AG20443 (cell line): ENCODE measurements at regions not wholly inside any gene's neighbourhood (a gene's known extent, or its start where the extent isn't known, plus 50 kb on each side); places are given as distances from the start of the nearest gene placed in this dataset.
A peak's percentile ranks its signal among the peaks of the same experiment; 100 is the strongest.
"Not testable (repeated sequence)": the region's sequence is repeated elsewhere in the genome, so short reads cannot be mapped to it uniquely, and the experiment has no call there.

Source experiments
- DNase-seq: peaks from one replicate; pipeline ENCODE4 v3.0.0; 2012; ENCODE audit warnings: low spot score, mixed read lengths

DNA sequence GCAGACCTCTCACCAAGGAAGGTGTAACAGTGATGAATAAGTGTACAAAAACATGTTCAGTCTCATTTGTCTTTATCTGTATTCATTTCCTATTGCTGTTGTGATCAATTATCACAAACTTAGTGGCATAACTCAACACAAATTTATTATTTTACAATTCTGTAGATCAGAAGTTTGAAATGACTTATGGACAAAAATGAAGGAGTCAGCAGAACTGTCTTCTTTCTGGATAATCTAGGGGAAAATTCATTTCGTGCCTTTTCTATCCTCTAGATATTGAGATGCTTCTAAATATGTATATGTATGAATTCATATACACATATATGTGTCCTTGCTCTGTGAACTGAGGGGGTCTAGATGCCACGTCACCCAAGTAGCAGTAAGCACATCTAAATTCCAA lies 663.1 kb upstream of the MARCKS start:
- no peak for DNase-seq

DNA sequence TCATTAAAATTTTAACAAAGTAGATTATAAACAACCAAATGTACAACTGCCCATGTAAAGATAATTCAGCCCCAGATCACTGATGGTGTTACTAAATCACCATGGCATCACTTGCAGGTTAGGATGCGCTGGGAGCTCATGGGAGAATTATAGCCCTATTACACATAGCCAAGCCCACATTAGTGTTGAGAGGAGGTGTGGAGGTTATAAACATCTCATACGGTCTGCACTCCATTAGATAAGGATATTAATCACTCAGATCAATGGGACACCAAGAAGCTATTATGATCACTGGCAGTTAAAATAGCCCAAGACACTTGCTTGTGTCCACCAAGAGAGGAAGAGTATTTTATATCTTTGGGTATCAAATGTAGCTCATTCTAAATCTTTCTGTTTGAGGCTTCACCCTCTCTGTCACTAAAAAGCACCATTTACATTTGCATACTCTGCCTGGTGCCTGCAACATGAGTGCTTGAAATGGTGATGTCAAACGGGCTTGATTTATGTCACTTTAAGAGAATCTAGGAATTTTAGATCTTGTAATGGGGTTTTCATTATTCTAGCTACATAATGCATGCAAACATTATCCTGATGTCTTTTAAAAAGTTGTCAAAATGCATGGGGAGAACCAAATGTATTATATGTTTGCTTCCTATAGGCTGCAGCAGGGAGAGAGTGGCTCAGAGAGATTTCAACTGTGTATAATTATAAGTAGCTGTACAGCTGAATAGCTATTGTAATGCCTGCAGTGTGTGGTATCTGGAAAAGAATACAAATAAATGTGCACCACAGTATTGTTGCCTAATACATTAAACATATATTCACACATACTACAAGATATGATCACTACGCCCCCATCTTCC lies 654.1 kb upstream of the MARCKS start:
- no peak for DNase-seq

DNA sequence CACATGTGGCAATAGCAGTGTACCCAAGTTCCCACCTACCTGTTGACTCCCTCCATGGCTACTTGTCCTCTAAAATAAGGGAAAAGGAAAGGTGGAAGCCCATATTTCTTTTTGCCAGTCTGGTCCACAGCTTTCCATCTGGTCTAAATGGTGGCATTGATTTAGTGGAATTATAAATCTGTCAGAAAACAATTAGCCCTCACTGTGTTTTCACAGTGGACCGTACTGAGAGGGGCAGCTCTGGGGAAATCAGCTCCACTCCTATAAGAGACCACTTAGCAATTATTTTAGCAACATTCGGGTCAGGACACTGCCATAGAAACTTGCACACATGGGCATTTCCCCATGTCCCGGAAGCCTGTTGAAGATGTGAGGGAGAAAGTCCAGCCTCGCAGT lies 653.4 kb upstream of the MARCKS start:
- no peak for DNase-seq

- no peak for DNase-seq
These were observed 651.6 kb upstream of the MARCKS start for GRCh38 chr6:113205553-113205952.

DNA sequence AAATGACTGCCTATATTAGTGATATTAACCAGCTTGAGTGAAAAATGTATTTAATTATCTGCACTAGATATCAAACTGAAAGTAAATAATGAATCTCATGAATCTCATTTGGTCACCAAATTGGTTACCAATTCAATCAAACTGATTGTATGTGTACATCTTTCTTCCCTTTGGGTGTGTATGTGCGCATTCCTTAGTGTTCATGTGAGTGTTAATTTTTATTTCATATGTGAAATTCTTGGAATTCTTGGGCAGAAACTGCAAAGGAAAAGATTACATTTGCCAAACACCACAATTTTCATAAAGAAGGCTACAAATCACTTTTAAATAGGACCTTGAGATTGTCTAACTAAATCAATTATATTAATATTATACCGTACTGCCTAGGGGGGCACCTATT lies 648.4 kb upstream of the MARCKS start:
- DNase-seq, result no peak

- DNase-seq, result no peak
These were observed 647.8 kb upstream of the MARCKS start for GRCh38 chr6:113209315-113209714.

- DNase-seq, result no peak
These were observed 646.0 kb upstream of the MARCKS start for GRCh38 chr6:113211170-113211569.

- DNase-seq, result no peak
These were observed 637.4 kb upstream of the MARCKS start for GRCh38 chr6:113219783-113220182.

DNA sequence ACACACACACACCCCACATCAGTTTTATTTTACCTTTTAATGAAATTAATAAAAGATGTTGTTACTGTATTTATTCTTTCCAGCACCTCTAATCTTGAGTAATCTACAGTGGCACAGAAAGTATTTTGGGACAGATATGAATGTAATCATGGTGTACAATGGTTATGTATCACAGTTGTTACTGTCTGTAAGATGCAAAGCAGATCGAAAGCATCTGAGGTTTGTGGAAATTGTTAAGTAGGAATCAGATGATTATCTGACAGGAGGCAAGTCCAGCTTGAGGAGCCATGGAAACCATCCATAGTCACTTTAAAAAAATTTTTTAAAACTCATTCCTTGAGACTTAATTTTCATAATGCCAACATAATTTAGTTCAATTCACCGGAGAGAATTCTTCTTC lies 636.3 kb upstream of the MARCKS start:
- no peak for DNase-seq

- DNase-seq, result no peak
These were observed 635.3 kb upstream of the MARCKS start for GRCh38 chr6:113221850-113222249.

DNA sequence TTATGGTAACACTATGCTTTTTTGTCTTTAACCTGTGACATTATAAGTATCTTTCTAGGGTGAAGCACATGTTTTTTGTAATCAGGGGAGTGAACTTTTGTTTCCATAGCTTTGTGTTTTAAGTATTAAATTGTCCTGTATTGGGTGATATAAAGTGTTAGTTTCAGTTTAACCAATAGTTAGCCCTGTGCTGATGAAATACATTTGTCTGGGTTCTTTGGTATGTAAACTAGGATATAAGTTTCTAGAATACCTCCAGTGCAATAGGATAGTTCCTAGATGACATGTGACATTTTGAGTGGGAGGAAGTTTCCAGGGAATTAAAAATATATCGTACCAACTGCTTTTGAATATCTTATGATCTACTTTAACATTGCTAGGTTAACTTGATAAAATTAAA lies 611.0 kb upstream of the MARCKS start:
- no peak for DNase-seq

DNA sequence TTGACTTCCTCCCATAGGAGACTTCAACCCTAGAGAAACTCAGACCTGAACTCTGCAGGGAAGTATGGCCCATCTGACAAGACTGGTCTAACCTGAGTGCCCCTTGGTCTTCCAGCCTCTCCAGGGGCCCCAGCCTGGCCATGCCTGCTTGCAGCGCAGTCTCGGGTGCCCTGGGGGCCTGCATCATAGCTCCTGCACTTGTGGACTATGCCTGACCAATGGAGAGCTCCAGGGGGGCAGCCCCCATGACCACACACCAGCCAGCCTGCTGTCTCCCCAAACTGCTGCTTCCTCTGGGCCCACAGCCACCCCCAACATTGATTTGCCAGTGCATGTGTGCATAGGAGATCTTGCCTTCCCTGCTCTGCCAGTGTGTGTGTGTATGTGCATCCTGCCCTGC lies 608.6 kb upstream of the MARCKS start:
- DNase-seq, result no peak

DNA sequence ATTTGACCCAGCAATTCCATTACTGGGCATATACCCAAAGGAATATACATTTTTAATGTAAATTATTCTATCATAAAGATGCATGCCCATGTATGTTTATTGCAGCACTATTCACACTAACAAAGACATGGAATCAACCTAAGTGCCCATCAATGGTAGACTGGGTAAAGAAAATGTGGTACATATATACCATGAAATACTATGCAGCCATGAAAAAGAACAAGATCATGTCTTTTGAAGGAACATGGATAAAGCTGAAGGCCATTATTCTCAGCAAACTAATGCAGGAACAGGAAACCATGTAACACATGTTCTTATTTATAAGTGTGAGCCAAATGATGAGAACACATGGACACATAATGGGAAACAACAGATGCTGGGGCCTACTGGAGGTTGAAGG lies 603.0 kb upstream of the MARCKS start:
- not testable (repeated sequence) for DNase-seq

- DNase-seq, result no peak
These were observed 598.4 kb upstream of the MARCKS start for GRCh38 chr6:113258771-113259170.

DNA sequence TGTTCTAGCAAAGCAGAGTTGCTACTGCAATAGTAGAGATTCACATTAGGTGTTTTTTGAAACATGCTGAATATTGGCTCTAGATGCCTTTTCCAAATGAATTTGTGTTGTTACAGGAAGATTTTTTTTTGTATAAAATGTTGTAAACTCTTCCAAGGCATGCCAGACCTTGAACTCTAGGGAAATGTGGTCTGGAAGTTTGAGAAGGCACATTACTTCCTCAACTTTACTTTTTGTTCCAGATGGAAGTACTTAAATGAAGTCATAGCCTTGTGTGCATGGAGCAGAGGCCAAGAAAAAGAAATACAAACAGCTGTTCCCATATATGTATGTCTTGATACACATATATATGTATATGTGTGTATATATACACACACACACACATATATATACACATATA lies 585.7 kb upstream of the MARCKS start:
- DNase-seq, result peak; percentile 45

DNA sequence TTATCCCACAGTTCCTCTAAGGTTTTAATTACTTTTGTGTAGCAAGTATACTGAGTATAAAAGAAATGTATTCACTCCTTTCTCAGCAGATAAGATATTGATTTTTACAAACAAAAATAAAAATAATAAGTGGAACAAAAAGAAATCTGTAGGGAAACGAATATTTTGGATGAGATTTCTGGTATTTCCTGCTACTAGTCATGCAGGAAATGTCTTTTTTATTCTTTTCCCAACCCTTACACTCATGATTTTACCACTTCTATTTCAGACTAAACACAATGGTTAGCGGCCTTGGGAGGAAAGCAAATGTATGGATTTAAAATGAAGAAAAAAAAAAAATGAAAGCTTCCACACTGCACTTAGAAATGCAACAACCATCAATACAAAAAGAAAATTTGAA lies 580.5 kb upstream of the MARCKS start:
- DNase-seq, result no peak

DNA sequence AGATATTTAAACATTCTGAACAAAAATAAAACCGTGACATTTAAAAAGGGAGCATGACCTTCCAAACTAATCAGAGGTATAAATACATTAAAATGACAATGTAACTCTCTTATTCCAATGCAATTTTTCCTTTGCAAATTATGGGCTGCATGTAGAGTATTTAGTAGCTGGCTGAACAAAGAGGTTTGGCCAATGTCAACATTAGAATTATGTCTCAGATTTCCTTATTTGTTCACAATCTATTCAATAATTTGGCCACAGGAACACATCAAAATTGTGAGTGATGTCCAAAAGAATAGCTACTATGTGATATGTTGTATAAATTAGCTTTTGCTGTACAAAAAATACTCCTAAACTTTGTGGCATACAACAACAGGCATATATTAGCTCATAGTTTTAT lies 580.0 kb upstream of the MARCKS start:
- no peak for DNase-seq

- no peak for DNase-seq
These were observed 576.1 kb upstream of the MARCKS start for GRCh38 chr6:113281014-113281413.

DNA sequence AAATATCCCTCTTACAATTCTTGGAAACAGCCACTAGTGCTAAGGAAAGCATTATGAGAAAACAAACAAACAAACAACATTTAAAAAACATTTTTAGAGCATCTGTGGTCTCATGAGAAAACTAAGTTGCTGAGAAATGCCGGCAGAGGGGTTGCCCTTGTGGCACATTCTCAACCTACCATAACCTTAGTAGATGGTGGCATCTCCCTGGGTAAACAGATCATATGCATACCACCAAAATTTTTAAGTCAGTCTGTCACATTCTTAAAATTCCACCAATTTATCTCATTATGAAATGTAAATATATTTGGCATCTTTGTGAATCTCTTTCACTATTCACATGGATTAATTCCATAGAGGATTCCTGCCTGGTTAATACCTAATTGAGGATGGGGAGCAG lies 575.7 kb upstream of the MARCKS start:
- DNase-seq, result no peak

- no peak for DNase-seq
These were observed 569.7 kb upstream of the MARCKS start for GRCh38 chr6:113287396-113287795.

GRCh38 chr6:113288409-113288808 lies 568.7 kb upstream of the MARCKS start:
- DNase-seq, result no peak

DNA sequence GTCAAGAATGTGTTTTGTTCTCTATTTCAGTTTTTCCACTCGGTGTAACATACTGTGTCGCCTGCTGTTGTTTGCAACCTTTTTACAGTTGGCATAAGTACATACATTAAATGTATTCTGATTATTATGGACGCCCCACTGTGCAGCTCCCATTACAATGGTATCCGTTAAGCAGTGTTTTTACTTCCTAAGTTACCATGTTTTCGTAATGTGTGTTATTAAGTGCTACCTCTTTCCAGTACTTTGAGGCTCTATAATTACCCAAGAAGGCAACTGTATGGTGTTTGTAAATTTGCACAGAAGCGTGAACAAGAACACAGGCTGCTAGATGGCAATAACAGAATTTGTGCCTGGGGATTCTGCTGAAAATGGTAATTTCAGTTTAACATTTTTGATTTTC lies 568.0 kb upstream of the MARCKS start:
- no peak for DNase-seq

GRCh38 chr6:113290684-113291083 lies 566.5 kb upstream of the MARCKS start:
- no peak for DNase-seq

- no peak for DNase-seq
These were observed 565.2 kb upstream of the MARCKS start for GRCh38 chr6:113291751-113292445.
